ENCODE measurements at regions not wholly inside any gene's neighbourhood (a gene's known extent, or its start where the extent isn't known, plus 50 kb on each side); places are given as distances from the start of the nearest gene placed in this dataset.

- DNase-seq = no peak
These were observed 209.9 kb upstream of the ROPN1 start for GRCh38 chr3:124201786-124202185.

DNA sequence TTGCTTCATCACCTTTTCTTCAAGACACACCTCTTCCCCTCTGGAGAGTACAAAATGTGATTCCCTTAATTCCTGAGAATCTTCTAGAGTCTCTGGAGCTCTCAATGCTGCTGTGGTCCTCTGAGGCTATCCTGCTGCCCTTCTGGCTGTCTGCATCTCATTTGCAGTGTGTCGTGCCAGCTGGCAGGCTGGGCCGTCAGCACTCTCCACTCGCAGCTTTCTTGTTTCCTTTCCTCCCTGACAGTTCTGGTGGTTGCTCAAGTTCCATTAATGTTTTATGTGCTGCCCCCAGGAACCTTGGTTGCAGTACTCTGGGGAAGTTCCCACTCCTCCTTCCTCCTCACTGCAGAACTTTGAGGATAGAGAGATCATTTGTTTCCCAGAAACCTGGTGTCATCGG lies 210.8 kb upstream of the ROPN1 start:
- no peak for DNase-seq

DNA sequence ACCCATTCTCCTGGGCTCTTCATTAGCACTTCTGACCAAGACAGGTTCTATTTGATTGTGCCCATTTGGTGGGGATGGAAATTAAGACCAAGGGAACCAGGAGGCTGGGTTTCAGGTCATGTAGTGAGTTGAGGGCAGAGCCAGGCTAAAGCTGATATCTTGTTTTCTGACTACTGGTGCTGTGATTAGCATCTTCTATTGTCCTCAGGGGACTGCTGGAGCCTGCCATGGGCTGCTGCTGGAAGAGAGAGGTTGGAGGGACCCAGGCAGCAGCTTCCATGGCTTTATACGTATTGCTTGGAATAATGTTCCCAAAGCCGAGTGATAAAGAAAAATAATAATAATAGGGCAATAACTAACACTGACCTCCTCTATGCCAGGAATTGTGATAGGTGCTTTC lies 211.4 kb upstream of the ROPN1 start:
- no peak for DNase-seq

DNA sequence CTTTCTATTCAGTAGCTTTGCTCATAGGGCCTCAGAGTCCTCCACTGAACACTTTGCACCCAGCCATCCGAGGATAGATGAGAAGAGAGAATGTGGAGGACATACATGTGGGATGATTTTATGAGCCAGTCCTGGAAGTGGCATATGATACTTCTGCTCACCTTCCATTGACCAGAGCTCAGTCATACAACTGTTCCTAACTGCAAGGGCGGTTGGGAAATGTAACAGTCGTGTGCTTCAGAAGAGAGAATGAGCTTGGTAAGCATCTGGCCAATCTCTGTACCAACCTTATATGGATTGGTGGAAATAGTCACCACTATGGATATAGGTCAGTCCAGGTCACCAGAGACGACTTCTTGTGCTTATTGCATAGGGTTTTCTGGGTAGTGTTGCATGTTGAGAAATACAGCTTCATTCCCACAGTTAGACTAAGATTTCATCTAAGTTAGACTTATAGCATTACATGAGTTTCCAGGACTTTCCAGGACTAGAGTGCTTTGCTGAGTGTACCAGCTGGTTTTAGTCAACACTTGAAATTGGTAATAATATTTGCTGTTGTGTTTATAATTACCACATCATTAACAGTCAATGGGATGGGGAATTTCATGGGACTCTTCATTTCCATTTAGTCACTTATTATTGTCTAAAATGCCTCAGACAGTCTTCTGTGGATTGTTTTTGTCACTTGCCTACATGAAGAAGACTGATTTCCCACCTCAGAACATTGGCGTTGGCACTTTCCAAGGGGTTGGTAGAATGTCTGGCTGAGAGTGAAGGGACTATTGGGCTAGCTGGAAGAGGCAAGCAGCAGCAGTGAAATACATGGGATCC lies 214.5 kb upstream of the ROPN1 start:
- DNase-seq = no peak

DNA sequence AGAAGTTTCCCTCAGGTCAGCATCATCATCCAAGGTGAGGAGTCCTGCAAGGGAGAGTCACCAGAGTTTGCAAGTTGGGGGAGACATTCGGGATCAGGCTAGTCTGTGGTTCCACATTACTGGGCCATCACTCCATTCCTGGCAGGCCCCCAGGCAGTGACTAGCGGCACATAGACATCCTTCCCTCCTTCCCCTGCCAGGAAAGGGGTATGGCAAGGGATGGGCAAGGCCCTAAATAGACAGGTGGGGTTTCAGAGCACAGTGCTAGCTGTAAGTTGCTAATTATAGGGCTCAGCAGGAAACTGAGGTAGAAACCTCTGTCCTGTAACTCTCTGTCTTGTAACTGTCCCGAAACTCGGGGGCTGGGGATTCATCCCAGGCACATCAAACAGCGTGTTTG lies 215.2 kb upstream of the ROPN1 start:
- DNase-seq = no peak

- no peak for DNase-seq
These were observed 216.1 kb upstream of the ROPN1 start for GRCh38 chr3:124207873-124208485.

DNA sequence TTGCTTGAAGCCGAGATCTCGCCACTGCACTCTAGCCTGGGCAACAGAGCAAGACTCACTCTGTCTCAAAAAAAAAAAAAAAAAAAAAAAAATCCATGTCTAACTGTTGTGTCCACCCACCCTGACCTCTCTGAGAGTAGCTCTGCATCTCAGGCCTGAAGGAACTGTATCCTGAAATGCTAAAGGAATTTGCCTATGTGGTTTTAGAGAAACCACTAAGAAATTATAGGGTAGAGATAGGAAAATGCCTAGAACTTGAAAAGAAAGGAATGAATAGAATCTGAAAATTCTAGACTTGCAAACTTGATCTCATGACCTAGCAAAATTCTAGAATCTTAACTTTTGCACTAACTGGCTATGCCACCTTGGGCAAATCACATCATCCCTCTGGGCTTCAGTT lies 217.5 kb upstream of the ROPN1 start:
- DNase-seq = no peak

DNA sequence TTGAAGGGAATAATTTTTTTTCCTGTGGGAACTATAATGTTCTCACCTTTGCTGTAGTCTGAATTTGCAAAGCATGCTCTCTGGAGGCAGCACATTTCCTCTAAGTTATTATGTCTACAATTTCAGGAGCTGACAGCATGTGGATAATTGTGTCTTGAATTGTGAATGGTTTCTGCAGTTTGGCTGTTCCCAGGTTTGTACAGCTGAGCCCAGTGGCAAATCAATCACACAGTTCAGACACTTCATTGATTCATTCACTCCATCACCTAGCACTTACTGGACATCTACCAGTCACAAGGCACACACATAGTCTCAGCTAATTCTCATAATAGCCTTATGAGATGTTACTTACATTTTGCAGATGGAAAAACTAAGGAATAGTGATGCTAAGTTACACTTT lies 219.0 kb upstream of the ROPN1 start:
- no peak for DNase-seq

DNA sequence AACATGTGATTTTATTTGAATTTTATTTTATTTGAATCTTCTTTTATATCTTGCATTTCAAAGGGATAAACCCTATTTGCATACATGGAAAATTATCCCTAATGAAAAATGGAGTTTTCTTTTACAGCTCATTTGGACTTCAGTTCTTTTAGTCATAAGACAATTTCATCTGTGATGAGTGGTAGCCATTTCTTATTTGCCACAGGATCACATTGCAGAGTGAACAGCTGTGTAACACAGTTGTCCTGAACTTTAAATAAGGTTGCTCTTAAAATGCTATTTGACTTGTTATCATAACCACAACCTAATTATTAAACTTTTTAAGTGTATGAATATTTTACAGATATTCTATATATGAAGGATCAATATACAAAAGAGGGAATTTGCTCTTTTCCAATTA lies 221.7 kb upstream of the ROPN1 start:
- no peak for DNase-seq

- no peak for DNase-seq
These were observed 225.6 kb upstream of the ROPN1 start for GRCh38 chr3:124217542-124217941.

DNA sequence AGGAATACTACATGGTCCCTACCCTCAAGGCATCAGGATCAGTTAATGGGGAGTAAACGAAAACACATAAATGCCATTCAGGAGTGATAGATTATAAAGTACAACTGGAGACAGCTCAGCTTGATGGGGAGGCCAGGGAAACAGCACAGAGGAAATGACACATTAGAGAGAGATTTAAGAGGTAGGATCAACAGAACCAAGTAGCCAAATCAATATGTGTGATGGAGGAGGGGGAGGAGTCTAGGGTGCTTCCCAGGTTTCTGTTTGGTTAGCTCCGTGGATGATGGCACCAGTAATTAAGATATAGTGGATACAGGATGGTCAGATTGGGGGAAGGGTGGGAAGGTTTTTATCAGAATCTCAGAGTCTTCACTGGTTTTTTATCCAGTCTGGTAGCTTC lies 229.5 kb upstream of the ROPN1 start:
- no peak for DNase-seq

GRCh38 chr3:124223853-124224252 lies 231.9 kb upstream of the ROPN1 start:
- no peak for DNase-seq

DNA sequence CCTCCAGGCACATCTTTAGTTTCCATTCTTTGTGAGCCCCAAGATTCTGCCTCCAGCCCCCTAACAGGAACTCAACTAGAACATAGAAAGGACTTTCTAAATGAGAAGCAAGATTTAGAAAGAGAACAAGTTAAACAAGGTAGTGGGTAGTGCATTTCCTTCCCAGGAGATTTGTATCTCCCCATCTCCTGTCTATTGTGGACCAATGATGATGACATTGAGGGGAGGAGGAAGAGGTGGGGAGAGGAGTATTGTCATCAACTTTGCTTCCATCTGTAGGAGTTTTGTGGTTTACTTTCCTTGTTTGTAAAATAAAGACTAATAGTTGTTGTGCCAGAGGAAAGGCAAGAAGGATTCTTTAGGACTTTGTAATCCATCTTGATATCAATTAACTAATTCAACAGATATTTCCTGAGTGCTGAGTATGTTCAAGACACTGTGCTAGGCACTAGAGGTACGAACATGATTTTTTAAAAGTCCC lies 235.3 kb upstream of the ROPN1 start:
- no peak for DNase-seq

DNA sequence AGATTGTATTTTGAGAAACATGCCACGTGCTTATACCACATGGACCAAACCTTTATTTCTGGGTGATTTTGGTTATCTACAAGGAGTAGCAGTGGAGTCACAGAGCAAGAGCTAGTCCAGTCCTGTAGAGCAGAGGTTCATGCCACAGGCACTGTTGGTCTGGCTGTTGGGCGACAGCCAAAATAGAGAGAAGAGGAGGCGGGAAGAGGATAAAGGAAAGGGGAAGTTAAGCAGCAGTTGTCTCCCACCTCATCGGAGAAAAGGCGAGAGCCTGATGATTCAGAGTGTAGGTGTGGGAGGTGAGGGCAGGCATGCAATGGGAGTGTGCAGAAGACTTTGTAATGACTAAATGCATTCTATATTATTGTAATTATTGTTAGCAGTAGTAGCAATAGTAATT lies 237.5 kb upstream of the ROPN1 start:
- no peak for DNase-seq

GRCh38 chr3:124229836-124230235 lies 237.9 kb upstream of the ROPN1 start:
- DNase-seq = no peak

- no peak for DNase-seq
These were observed 238.5 kb upstream of the ROPN1 start for GRCh38 chr3:124230432-124230831.

DNA sequence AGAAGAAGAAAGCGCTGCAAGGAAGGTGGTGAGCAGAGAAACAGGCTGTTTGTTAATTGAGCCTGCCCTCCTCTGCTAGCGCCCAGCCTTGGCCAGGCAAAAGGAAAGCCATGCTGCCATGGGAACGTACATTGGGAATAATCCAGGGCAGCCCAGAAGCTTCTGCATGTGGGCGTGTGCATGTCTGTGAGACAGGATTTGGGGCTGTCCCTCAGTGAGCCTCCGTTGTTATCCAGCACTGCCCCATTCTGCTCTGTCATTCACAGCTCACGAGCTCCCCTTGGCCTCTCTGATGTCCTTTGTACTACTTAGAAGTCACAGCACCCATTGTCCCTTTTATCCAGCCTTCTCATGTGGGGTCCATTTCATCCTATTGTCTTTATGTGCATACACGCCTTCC lies 239.1 kb upstream of the ROPN1 start:
- DNase-seq = no peak

- no peak for DNase-seq
These were observed 242.9 kb upstream of the ROPN1 start for GRCh38 chr3:124234852-124235252.

- no peak for DNase-seq
These were observed 243.5 kb upstream of the ROPN1 start for GRCh38 chr3:124235446-124235845.

DNA sequence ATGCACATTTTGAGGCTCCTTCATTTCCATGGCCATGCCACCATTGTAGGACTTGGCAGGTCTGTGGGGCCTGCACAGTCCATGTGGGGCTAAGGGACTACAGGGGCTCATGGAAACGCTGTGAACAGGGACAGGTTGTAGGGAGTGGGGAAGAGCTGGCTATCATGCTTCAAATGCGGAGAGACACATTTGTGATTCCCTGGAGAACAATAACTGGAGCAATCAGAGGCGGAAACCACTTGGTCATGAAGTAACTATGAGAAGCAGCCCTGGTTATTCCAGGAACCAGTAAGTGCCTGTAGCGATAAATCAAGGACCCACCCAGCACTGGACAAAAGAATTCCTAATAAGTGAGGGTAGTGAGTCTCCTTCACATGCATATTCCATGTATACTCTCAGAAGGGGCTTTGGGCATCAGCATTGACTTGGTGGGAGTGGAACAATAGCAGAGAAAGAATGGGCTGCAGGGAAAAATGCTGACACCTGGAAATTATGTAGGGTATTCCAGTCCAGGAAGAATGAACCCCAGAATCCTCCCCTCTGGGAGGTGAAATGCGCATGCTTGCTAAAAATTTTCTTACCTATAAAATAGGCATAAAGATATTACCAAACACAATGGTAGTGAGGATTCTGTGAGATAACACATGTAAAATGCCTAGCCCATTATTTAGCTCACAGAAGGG lies 251.4 kb upstream of the ROPN1 start:
- DNase-seq = no peak

GRCh38 chr3:124246376-124246775 lies 254.5 kb upstream of the ROPN1 start:
- no peak for DNase-seq

DNA sequence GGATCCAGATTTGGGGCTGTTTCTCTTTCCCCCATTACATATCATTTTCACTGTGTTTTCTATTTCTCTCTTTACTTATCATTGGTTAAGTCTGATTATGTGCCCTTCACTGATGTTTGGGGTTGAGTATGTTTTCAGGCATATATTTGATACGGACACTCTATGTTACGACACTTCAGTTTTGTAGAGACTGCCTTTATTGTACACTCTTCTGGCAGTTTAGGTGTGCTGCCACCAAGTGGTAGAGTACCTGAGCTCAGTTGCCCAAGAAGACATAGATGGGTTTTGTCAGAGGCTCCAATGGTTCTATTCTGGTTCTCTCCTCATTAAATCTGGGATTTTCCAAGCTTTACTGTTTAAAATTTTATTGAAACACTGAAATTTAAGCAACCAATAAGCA lies 255.0 kb upstream of the ROPN1 start:
- no peak for DNase-seq

GRCh38 chr3:124248471-124249028 lies 256.6 kb upstream of the ROPN1 start:
- no peak for DNase-seq

DNA sequence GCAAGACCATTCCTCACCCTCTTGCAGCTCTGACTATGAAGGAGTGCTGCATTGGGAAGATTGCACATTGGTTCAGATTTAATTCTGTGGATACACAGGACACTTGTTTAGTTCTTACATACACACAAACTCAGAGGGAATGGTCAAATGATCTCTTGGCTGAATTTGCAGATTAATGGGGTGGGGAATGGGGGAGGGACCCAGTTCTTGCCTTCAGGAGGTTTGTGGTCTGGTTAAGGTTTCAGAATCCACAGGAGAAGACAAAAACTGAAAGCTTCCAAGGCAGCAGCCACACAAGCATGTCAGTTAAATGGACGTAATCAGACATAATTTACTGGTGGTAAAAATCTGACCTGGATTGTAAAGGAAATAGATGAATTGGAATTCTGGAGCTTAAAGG lies 257.1 kb upstream of the ROPN1 start:
- no peak for DNase-seq

Data from CD4-positive, alpha-beta T cell treated with Interleukin-21 for 1 hour (primary cell).